ENCODE measurements at regions not wholly inside any gene's neighbourhood (a gene's known extent, or its start where the extent isn't known, plus 50 kb on each side); places are given as distances from the start of the nearest gene placed in this dataset.

GRCh38 chr6:872570-873125 is 179.7 kb upstream of the EXOC2 start:
- DNase-seq (ENCODE audit: extremely low read depth, low read depth), result no peak
- TF ChIP-seq, protein P1, sequence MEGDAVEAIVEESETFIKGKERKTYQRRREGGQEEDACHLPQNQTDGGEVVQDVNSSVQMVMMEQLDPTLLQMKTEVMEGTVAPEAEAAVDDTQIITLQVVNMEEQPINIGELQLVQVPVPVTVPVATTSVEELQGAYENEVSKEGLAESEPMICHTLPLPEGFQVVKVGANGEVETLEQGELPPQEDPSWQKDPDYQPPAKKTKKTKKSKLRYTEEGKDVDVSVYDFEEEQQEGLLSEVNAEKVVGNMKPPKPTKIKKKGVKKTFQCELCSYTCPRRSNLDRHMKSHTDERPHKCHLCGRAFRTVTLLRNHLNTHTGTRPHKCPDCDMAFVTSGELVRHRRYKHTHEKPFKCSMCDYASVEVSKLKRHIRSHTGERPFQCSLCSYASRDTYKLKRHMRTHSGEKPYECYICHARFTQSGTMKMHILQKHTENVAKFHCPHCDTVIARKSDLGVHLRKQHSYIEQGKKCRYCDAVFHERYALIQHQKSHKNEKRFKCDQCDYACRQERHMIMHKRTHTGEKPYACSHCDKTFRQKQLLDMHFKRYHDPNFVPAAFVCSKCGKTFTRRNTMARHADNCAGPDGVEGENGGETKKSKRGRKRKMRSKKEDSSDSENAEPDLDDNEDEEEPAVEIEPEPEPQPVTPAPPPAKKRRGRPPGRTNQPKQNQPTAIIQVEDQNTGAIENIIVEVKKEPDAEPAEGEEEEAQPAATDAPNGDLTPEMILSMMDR (IDR thresholded peaks at IDR 0.05; ENCODE audit: low read depth, low read length), result no peak

- TF ChIP-seq, protein P1 (IDR thresholded peaks at IDR 0.05; ENCODE audit: low read depth, low read length), result no peak
- no peak for DNase-seq (ENCODE audit: extremely low read depth, low read depth)
These were observed 178.6 kb upstream of the EXOC2 start for GRCh38 chr6:871503-871902.

GRCh38 chr6:870096-870495 is 177.2 kb upstream of the EXOC2 start:
- TF ChIP-seq, protein P1 (IDR thresholded peaks at IDR 0.05; ENCODE audit: low read depth, low read length), result no peak
- no peak for DNase-seq (ENCODE audit: extremely low read depth, low read depth)

DNA sequence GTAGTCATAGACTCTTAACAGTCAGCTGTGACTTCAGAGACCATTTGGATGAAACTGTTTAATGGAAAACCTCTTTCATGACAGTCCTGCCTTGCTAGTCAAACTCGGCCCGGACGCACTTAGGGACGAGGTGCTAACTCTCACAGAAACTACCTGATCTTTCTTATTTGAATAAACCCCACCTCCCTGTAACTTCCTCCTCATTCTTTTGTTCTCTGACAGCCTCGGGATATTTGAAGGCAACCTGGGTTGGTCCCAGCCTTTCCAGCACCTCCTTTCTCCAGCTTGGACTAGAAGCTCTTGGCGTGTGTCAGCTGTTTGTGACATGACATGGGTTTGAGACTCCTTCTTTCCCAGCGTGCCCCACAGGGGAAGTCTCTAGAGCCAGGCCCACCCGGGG is 175.3 kb upstream of the EXOC2 start:
- DNase-seq (ENCODE audit: extremely low read depth, low read depth), result no peak
- TF ChIP-seq, protein P1 (IDR thresholded peaks at IDR 0.05; ENCODE audit: low read depth, low read length), result no peak

DNA sequence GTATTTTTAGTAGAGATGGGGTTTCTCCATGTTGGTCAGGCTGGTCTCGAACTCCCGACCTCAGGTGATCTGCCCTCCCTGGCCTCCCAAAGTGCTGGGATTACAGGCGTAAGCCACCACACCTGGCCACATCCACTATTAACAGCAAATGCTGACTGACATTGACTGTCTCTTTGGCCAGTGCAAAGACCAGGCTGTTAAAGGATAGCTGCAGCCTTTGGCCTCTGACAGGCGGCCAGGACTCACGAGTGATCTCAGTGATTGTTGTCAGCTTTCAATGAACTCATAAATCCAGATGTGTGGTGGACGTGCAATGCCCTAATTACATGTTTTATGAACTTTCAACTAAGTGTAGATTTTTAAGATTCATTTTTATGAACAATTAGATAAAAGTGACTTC is 174.4 kb upstream of the EXOC2 start:
- TF ChIP-seq, protein P1 (IDR thresholded peaks at IDR 0.05; ENCODE audit: low read depth, low read length), result no peak
- no peak for DNase-seq (ENCODE audit: extremely low read depth, low read depth)

DNA sequence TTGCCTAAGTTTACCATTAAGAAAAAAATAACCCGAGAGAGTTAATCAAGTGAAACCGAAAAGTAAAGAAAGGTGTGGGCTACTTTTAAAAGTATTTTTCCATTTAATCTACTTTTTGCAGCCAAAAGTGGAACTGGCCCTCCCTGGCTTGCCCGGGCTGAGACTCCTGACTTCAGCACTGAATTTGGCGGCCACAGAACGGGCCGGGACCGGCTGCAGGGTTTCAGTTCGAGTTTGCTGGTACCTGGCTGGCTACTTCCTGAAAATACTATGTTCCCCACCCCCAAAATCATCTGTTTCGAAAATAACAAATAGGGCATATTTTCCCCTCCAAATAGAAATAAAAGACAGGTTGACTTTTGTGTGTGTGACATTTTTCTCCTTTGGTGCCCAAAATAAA is 173.4 kb upstream of the EXOC2 start:
- TF ChIP-seq, protein P1 (IDR thresholded peaks at IDR 0.05; ENCODE audit: low read depth, low read length), result no peak
- no peak for DNase-seq (ENCODE audit: extremely low read depth, low read depth)

DNA sequence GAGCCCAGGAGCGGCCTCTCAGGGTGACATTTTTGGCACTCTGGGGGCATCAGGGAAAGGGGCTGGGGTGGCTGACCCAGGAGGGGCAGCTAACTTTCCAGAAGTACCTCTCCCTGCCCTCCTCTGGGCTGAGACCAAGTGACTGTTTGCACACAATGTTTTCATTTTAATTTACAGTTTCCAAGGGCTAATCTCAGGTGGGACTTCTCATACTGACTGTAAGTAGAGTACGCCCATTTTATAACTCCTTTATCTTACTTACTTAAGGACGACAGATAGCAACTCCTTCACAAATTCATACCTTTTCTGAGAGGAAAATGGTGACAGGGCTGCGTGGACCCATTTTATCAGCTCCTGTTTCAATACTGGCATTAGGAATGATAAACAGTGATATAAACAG is 172.9 kb upstream of the EXOC2 start:
- DNase-seq (ENCODE audit: extremely low read depth, low read depth), result no peak
- TF ChIP-seq, protein P1 (IDR thresholded peaks at IDR 0.05; ENCODE audit: low read depth, low read length), result no peak
